Hepatocyte (in vitro differentiated cells): ENCODE measurements at regions not wholly inside any gene's neighbourhood (a gene's known extent, or its start where the extent isn't known, plus 50 kb on each side); places are given as distances from the start of the nearest gene placed in this dataset.

ENCODE experiments used
- DNase-seq: peaks from one replicate; pipeline ENCODE4 v3.0.0-alpha.2; 2016; ENCODE audit warnings: low spot score
- H2AFZ ChIP-seq: fragments of 200-600 bp; sonication (generic); 2 replicates; pipeline ENCODE4 v1.6.0; 2016; ENCODE audit warnings: antibody characterized with exemption, mild to moderate bottlenecking
- H3K27ac ChIP-seq: fragments of 200-600 bp; sonication (generic); 2 replicates; pipeline ENCODE4 v1.5.1; 2016; ENCODE audit warnings: mild to moderate bottlenecking
- H3K27me3 ChIP-seq: fragments of 200-600 bp; sonication (generic); 2 replicates; pipeline ENCODE4 v1.6.1; 2016
- H3K36me3 ChIP-seq: fragments of 200-600 bp; sonication (generic); replicated peaks from 2 replicates; pipeline ENCODE4 v1.5.1; 2016; ENCODE audit warnings: low read depth; ENCODE audit not compliant: insufficient read depth
- H3K4me1 ChIP-seq: fragments of 200-600 bp; sonication (generic); 2 replicates; pipeline ENCODE4 v1.5.1; 2016; ENCODE audit warnings: mild to moderate bottlenecking, moderate library complexity; ENCODE audit not compliant: insufficient read depth
- H3K4me2 ChIP-seq: fragments of 200-600 bp; sonication (generic); 2 replicates; pipeline ENCODE4 v1.6.0; 2016
- H3K4me3 ChIP-seq: fragments of 200-600 bp; sonication (generic); 2 replicates; pipeline ENCODE4 v1.5.1; 2016; ENCODE audit warnings: mild to moderate bottlenecking
- H3K79me2 ChIP-seq: fragments of 200-600 bp; sonication (generic); 2 replicates; pipeline ENCODE4 v1.6.0; 2017; ENCODE audit warnings: mild to moderate bottlenecking
- H3K9me2 ChIP-seq: fragments of 200-600 bp; sonication (generic); replicated peaks from 2 replicates; pipeline ENCODE4 v1.6.0; 2017; ENCODE audit warnings: mild to moderate bottlenecking; ENCODE audit not compliant: insufficient read depth
- H3K9me3 ChIP-seq: fragments of 200-600 bp; sonication (generic); 2 replicates; pipeline ENCODE4 v1.5.1; 2016; ENCODE audit warnings: low read depth, mild to moderate bottlenecking
- H4K20me1 ChIP-seq: fragments of 200-600 bp; sonication (generic); 2 replicates; pipeline ENCODE4 v1.6.0; 2016; ENCODE audit warnings: mild to moderate bottlenecking; ENCODE audit not compliant: insufficient read depth, poor library complexity, severe bottlenecking
- EZH2 ChIP-seq: fragments of 200-600 bp; sonication (generic); IDR thresholded peaks from 2 replicates; pipeline ENCODE4 v1.6.1; 2016; ENCODE audit warnings: antibody characterized with exemption, mild to moderate bottlenecking, borderline replicate concordance
- EZH2phosphoT487 ChIP-seq: fragments of 200-600 bp; sonication (generic); IDR thresholded peaks from one replicate; pipeline ENCODE4 v1.6.1; 2018; ENCODE audit warnings: antibody characterized with exemption, mild to moderate bottlenecking, low read depth, moderate library complexity; ENCODE audit not compliant: unreplicated experiment, severe bottlenecking
- WGBS: methylation state at CpG from one replicate; pipeline ENCODE4 v1.1.6; 2016; ENCODE audit warnings: low lambda C conversion rate; ENCODE audit errors: missing lambda C conversion rate; 5-methylcytosine and 5-hydroxymethylcytosine counted together
- TF ChIP-seq, protein P1 (sequence below): fragments of 200-600 bp; sonication (generic); IDR thresholded peaks from 2 replicates; pipeline ENCODE4 v1.5.1; 2016; ENCODE audit warnings: antibody characterized with exemption, mild to moderate bottlenecking; ENCODE audit not compliant: poor library complexity

DNA sequence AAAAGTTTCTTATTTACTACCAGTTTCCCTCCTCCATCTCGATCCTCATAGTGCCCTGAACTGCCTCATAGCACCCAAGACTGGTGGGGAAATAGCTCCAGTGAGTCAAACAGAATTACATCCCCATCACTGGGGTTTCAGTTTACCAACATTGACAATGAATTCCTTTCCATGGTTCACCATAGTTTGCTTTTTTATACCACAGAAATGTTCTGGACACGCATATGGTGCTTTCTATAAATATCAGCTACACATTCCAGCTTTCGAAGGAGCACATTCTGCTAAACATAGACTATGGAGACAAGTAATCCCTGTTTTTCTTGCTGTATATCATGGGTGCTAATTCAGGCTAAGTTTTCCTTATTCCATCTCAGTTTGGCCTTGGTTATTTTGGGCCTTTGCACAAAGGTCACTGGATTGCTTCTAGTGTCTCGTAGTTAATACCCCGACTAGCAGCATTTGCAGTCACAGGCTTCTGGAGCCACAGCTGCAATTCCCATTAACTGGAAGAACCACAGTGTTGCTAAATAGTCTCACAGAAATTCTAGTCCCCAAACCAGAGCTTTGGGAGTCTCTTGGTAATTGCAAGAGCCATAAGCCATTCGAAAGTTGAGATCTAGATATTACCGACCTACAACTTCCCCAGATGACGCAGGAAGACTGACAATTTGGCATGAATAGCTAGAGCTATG is 53.4 kb upstream of the TRPC3 start:
- Histone ChIP-seq H2AFZ (no peak overlapping the region), H3K4me3 (no peak overlapping the region), H3K9me2 (no peaks in the 10 kb centered on the region), H3K36me3 (no peaks in the 10 kb centered on the region), H3K27me3 (peaks cover 6% of the 10 kb centered on the region), H3K4me2 (no peak overlapping the region), H3K4me1 (no peaks in the 10 kb centered on the region), H3K9me3 (no peaks in the 10 kb centered on the region), H3K27ac (no peak overlapping the region), H4K20me1 (no peaks in the 10 kb centered on the region), H3K79me2 (no peaks in the 10 kb centered on the region)
- no peak for DNase-seq
- TF ChIP-seq EZH2: no peak
- TF ChIP-seq, protein P1, sequence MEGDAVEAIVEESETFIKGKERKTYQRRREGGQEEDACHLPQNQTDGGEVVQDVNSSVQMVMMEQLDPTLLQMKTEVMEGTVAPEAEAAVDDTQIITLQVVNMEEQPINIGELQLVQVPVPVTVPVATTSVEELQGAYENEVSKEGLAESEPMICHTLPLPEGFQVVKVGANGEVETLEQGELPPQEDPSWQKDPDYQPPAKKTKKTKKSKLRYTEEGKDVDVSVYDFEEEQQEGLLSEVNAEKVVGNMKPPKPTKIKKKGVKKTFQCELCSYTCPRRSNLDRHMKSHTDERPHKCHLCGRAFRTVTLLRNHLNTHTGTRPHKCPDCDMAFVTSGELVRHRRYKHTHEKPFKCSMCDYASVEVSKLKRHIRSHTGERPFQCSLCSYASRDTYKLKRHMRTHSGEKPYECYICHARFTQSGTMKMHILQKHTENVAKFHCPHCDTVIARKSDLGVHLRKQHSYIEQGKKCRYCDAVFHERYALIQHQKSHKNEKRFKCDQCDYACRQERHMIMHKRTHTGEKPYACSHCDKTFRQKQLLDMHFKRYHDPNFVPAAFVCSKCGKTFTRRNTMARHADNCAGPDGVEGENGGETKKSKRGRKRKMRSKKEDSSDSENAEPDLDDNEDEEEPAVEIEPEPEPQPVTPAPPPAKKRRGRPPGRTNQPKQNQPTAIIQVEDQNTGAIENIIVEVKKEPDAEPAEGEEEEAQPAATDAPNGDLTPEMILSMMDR: no peak
- no peak for TF ChIP-seq EZH2phosphoT487
- 90% methylated on average over 8 of the region's 8 CpGs for WGBS

DNA sequence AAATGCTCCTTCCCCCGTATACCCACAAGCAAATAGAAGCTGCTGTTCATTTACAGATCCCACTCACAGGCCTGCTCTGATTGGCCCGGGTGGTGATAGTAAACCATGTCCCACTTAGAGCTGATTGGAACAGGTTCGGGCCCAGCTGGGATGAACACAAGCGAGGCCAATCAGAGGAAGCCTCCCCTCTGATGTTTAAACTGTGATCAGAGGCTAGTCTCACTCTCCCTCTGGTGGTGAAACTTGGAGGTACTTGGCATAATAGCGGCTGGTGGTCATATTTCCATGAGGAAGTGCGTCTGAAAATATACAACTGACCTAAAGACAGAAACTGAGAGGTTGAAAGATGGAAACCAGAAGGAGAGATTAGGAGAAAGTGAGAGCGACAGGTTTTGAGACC is 51.5 kb upstream of the TRPC3 start:
- no peaks in the 10 kb centered on the region for H3K4me1 ChIP-seq
- 84% methylated on average over 7 of the region's 7 CpGs for WGBS
- H3K4me2 ChIP-seq: no peak overlapping the region
- H4K20me1 ChIP-seq: no peaks in the 10 kb centered on the region
- H3K9me2 ChIP-seq: no peaks in the 10 kb centered on the region
- no peaks in the 10 kb centered on the region for H3K9me3 ChIP-seq
- no peaks in the 10 kb centered on the region for H3K79me2 ChIP-seq
- H2AFZ ChIP-seq: no peak overlapping the region
- H3K27ac ChIP-seq: no peak overlapping the region
- H3K36me3 ChIP-seq: no peaks in the 10 kb centered on the region
- no peak for TF ChIP-seq EZH2phosphoT487
- TF ChIP-seq, protein P1: peak; percentile 35
- TF ChIP-seq EZH2: no peak
- no peak overlapping the region for H3K4me3 ChIP-seq
- peak; percentile 59 for DNase-seq
- peaks cover 6% of the 10 kb centered on the region for H3K27me3 ChIP-seq
